ENCODE measurements at regions not wholly inside any gene's neighbourhood (a gene's known extent, or its start where the extent isn't known, plus 50 kb on each side); places are given as distances from the start of the nearest gene placed in this dataset.

DNA sequence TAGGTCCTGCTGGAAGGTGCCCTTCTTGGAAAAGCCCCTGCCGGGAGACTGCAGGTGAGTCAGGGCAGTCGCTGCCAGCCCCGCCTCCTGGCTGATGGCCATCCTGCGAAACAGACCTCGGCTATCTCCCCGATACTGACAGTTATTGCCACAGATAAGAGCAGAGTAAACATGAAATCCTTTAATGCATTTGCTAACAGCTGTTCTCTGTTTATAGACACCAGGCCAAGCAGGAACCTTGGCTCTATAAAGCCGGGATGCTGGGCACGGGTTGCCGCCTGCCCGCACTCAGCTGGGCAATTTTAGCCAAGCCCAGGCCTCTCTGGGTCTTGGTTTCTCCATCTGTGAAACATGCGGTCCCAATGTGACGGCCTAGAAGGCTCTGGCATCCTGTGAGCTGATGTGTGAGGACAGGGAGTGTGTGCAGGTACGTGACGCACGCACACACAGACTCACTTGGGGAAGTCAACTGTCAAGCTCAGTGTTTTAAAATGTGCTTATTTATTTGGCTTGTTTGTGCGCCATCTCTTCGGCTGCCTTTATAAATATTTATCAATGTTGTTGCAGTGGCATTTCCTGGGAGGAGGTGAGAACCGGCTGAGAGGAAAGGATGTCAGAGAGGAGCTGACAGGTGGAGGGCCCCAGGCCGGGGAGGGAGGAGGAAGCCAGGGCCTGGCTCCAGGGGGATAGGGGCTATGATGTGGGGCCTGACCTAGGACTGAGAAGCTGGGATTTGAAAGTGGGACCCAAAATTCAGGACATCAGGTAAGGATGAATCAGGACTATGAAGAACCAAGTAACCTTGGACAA is 50.8 kb upstream of the PRR23E start (continued):
- TF ChIP-seq MAZ (IDR thresholded peaks at IDR 0.05; ENCODE audit: borderline replicate concordance, low read depth, low read length) (no peak), MAZ (CRISPR knock-in tag; IDR thresholded peaks at IDR 0.05; ENCODE audit: low read depth) (no peak), HDAC1 (CRISPR knock-in tag; IDR thresholded peaks at IDR 0.05) (no peak), ELF4 (CRISPR knock-in tag; IDR thresholded peaks at IDR 0.05; ENCODE audit: borderline replicate concordance) (no peak), HHEX (CRISPR knock-in tag; IDR thresholded peaks at IDR 0.05) (peak; percentile 80), ZNF772 (CRISPR knock-in tag; IDR thresholded peaks at IDR 0.05) (no peak), STAT5B (CRISPR knock-in tag; IDR thresholded peaks at IDR 0.05) (no peak), ZFY (CRISPR knock-in tag; IDR thresholded peaks at IDR 0.05) (no peak), DNMT1 (CRISPR knock-in tag; IDR thresholded peaks at IDR 0.05) (no peak), GTF2F1 (IDR thresholded peaks at IDR 0.05; ENCODE audit: low read length) (no peak), BCL6 (CRISPR knock-in tag; IDR thresholded peaks at IDR 0.05) (peak; percentile 39; the same call in 1 of the 2 replicates), ZFAT (CRISPR knock-in tag; conservative IDR thresholded peaks at IDR 0.05) (no peak), FOXA1 (IDR thresholded peaks at IDR 0.05) (no peak), FOXA1 (CRISPR knock-in tag; IDR thresholded peaks at IDR 0.05) (peak; percentile 75), XRCC5 (optimal IDR thresholded peaks at IDR 0.05; ENCODE audit: low read length) (no peak), HNF4G (IDR thresholded peaks at IDR 0.05; ENCODE audit: borderline replicate concordance, low read depth, low read length) (no peak), HNF4G (CRISPR knock-in tag; IDR thresholded peaks at IDR 0.05; ENCODE audit: borderline replicate concordance, low read depth) (no peak), FOXA3 (CRISPR knock-in tag; IDR thresholded peaks at IDR 0.05) (0 out of 2 replicates have a peak, but pooled peaks have one; percentile 19)
- TF ChIP-seq, protein P1, sequence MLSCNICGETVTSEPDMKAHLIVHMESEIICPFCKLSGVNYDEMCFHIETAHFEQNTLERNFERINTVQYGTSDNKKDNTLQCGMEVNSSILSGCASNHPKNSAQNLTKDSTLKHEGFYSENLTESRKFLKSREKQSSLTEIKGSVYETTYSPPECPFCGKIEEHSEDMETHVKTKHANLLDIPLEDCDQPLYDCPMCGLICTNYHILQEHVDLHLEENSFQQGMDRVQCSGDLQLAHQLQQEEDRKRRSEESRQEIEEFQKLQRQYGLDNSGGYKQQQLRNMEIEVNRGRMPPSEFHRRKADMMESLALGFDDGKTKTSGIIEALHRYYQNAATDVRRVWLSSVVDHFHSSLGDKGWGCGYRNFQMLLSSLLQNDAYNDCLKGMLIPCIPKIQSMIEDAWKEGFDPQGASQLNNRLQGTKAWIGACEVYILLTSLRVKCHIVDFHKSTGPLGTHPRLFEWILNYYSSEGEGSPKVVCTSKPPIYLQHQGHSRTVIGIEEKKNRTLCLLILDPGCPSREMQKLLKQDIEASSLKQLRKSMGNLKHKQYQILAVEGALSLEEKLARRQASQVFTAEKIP (CRISPR knock-in tag; IDR thresholded peaks at IDR 0.05; ENCODE audit: borderline replicate concordance): no peak
- TF ChIP-seq, protein P2, sequence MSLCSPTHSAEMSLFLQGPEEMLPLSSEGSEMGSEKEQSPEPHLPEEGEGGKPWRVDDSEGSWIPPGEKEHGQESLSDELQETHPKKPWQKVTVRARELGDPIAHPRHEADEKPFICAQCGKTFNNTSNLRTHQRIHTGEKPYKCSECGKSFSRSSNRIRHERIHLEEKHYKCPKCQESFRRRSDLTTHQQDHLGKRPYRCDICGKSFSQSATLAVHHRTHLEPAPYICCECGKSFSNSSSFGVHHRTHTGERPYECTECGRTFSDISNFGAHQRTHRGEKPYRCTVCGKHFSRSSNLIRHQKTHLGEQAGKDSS (CRISPR knock-in tag; IDR thresholded peaks at IDR 0.05; ENCODE audit: borderline replicate concordance, low read depth): no peak
- TF ChIP-seq, protein P3, sequence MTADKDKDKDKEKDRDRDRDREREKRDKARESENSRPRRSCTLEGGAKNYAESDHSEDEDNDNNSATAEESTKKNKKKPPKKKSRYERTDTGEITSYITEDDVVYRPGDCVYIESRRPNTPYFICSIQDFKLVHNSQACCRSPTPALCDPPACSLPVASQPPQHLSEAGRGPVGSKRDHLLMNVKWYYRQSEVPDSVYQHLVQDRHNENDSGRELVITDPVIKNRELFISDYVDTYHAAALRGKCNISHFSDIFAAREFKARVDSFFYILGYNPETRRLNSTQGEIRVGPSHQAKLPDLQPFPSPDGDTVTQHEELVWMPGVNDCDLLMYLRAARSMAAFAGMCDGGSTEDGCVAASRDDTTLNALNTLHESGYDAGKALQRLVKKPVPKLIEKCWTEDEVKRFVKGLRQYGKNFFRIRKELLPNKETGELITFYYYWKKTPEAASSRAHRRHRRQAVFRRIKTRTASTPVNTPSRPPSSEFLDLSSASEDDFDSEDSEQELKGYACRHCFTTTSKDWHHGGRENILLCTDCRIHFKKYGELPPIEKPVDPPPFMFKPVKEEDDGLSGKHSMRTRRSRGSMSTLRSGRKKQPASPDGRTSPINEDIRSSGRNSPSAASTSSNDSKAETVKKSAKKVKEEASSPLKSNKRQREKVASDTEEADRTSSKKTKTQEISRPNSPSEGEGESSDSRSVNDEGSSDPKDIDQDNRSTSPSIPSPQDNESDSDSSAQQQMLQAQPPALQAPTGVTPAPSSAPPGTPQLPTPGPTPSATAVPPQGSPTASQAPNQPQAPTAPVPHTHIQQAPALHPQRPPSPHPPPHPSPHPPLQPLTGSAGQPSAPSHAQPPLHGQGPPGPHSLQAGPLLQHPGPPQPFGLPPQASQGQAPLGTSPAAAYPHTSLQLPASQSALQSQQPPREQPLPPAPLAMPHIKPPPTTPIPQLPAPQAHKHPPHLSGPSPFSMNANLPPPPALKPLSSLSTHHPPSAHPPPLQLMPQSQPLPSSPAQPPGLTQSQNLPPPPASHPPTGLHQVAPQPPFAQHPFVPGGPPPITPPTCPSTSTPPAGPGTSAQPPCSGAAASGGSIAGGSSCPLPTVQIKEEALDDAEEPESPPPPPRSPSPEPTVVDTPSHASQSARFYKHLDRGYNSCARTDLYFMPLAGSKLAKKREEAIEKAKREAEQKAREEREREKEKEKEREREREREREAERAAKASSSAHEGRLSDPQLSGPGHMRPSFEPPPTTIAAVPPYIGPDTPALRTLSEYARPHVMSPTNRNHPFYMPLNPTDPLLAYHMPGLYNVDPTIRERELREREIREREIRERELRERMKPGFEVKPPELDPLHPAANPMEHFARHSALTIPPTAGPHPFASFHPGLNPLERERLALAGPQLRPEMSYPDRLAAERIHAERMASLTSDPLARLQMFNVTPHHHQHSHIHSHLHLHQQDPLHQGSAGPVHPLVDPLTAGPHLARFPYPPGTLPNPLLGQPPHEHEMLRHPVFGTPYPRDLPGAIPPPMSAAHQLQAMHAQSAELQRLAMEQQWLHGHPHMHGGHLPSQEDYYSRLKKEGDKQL (CRISPR knock-in tag; IDR thresholded peaks at IDR 0.05; ENCODE audit: low read depth): peak; percentile 59; the same call in 1 of the 2 replicates
- TF ChIP-seq, protein P4, sequence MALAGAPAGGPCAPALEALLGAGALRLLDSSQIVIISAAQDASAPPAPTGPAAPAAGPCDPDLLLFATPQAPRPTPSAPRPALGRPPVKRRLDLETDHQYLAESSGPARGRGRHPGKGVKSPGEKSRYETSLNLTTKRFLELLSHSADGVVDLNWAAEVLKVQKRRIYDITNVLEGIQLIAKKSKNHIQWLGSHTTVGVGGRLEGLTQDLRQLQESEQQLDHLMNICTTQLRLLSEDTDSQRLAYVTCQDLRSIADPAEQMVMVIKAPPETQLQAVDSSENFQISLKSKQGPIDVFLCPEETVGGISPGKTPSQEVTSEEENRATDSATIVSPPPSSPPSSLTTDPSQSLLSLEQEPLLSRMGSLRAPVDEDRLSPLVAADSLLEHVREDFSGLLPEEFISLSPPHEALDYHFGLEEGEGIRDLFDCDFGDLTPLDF (CRISPR knock-in tag; IDR thresholded peaks at IDR 0.05): no peak
